ENCODE measurements at regions not wholly inside any gene's neighbourhood (a gene's known extent, or its start where the extent isn't known, plus 50 kb on each side); places are given as distances from the start of the nearest gene placed in this dataset.
"Not testable (repeated sequence)": the region's sequence is repeated elsewhere in the genome, so short reads cannot be mapped to it uniquely, and the experiment has no call there.

DNA sequence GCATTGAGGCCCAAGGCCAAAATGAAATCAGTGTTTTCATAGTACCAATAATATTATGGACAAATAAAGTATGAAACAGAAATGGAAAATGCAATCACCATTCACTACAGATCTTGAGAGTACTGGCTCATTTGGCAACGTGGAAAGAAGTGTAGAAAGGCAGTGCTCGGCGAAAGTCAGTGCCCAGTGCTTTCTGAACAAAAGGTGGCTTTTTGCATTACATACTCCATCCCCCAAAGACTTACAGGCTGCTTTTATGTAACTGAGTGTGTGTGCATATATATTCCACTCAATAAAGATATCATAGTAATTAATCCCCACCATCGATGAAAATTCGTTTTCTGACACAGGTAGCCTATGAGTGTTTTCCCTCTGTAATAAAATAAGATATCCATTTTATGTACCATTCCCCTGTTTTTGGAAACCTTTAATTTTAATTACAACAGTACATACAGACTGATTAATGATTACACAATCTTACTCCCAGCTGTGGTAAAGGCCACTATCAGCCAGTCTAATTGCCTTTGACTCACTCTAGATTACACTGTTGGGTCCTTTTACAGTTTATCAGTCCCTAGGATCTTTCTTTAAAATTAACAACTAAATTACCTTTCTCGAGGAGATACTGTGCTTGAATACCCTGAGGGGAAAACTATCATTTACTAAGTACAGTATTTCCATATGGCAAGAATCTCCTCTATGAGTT, 65.9 kb downstream of the MAD2L1 start:
- Histone ChIP-seq H3K27me3 (ENCODE audit: insufficient read depth, low read depth) (no peaks in the 10 kb centered on the region), H3K9ac (no peak overlapping the region), H4K20me1 (ENCODE audit: insufficient read depth) (no peaks in the 10 kb centered on the region), H3K36me3 (ENCODE audit: insufficient read depth) (no peaks in the 10 kb centered on the region), H3K4me1 (ENCODE audit: low read depth, poor library complexity, severe bottlenecking) (no peaks in the 10 kb centered on the region), H3K79me2 (ENCODE audit: insufficient read depth, low read depth) (no peaks in the 10 kb centered on the region), H2AFZ (ENCODE audit: low read depth) (no peak overlapping the region), H3K27ac (no peak overlapping the region), H3K4me2 (no peak overlapping the region), H3K4me3 (IDR thresholded peaks at IDR 0.05; ENCODE audit: insufficient read depth, low read depth, low read length) (no peak overlapping the region)
- TF ChIP-seq CTCF (conservative IDR thresholded peaks at IDR 0.05; ENCODE audit: low read depth, low read length): no peak

DNA sequence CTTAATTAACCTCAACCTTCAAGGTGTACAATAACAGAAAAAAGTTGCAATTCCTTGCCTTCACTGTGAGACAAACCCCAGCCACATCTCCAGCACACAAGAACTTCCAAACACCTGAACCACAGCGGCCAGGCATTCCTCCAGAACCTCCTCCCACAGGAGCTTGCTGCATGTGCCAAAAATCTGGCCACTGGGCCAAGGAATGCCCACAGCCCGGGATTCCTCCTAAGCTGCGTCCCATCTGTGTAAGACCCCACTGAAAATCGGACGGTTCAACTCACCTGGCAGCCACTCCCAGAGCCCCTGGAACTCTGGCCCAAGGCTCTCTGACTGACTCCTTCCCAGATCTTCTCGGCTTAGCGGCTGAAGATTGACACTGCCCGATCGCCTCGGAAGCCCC, 70.6 kb downstream of the MAD2L1 start:
- not testable (repeated sequence) for H3K4me2 ChIP-seq; H4K20me1 ChIP-seq (ENCODE audit: insufficient read depth)

GRCh38 chr4:119984996-119985395, 81.7 kb downstream of the MAD2L1 start:
- Histone ChIP-seq H3K4me1 (ENCODE audit: low read depth, poor library complexity, severe bottlenecking) (no peaks in the 10 kb centered on the region), H3K27me3 (ENCODE audit: insufficient read depth, low read depth) (no peaks in the 10 kb centered on the region), H4K20me1 (ENCODE audit: insufficient read depth) (no peaks in the 10 kb centered on the region), H3K4me3 (IDR thresholded peaks at IDR 0.05; ENCODE audit: insufficient read depth, low read depth, low read length) (no peak overlapping the region), H3K27ac (no peak overlapping the region), H3K36me3 (ENCODE audit: insufficient read depth) (no peaks in the 10 kb centered on the region), H3K4me2 (no peak overlapping the region), H3K9ac (no peak overlapping the region), H3K79me2 (ENCODE audit: insufficient read depth, low read depth) (no peaks in the 10 kb centered on the region), H2AFZ (ENCODE audit: low read depth) (no peak overlapping the region)
- no peak for TF ChIP-seq CTCF (conservative IDR thresholded peaks at IDR 0.05; ENCODE audit: low read depth, low read length)

More for the DNA sequence above, 70.6 kb downstream of the MAD2L1 start:
- not testable (repeated sequence) for H3K27ac ChIP-seq; H2AFZ ChIP-seq (ENCODE audit: low read depth); H3K4me1 ChIP-seq (ENCODE audit: low read depth, poor library complexity, severe bottlenecking); H3K36me3 ChIP-seq (ENCODE audit: insufficient read depth); H3K27me3 ChIP-seq (ENCODE audit: insufficient read depth, low read depth); H3K4me3 ChIP-seq (IDR thresholded peaks at IDR 0.05; ENCODE audit: insufficient read depth, low read depth, low read length); H3K9ac ChIP-seq; H3K79me2 ChIP-seq (ENCODE audit: insufficient read depth, low read depth)

- no peak overlapping the region for H2AFZ ChIP-seq (ENCODE audit: low read depth)
- no peaks in the 10 kb centered on the region for H3K36me3 ChIP-seq (ENCODE audit: insufficient read depth)
- no peak overlapping the region for H3K27ac ChIP-seq
- no peaks in the 10 kb centered on the region for H4K20me1 ChIP-seq (ENCODE audit: insufficient read depth)
- H3K4me1 ChIP-seq (ENCODE audit: low read depth, poor library complexity, severe bottlenecking): no peaks in the 10 kb centered on the region
- no peak overlapping the region for H3K4me3 ChIP-seq (IDR thresholded peaks at IDR 0.05; ENCODE audit: insufficient read depth, low read depth, low read length)
- no peaks in the 10 kb centered on the region for H3K79me2 ChIP-seq (ENCODE audit: insufficient read depth, low read depth)
- no peak overlapping the region for H3K4me2 ChIP-seq
- no peak overlapping the region for H3K9ac ChIP-seq
- no peaks in the 10 kb centered on the region for H3K27me3 ChIP-seq (ENCODE audit: insufficient read depth, low read depth)
- no peak for TF ChIP-seq CTCF (conservative IDR thresholded peaks at IDR 0.05; ENCODE audit: low read depth, low read length)
Measured at GRCh38 chr4:119982756-119983155, 83.9 kb downstream of the MAD2L1 start.

DNA sequence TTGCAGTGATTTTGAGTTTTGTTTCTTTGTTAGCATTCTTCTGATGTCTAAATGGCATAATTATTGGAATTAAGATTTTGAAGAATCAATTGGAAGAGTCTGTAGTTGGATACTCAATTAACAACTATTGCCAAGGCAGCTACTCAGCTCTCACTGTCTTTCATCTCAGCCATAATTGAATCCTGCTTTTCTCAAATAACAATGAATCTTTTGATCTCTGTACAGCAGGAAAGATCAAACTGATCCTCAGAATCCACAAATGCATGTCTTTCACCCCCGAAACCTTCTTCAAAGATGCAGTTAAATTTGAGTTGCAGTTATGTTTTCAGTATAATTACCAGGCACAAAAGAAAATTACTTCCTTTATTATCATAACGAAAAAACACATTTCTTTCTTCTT, 86.2 kb downstream of the MAD2L1 start:
- Histone ChIP-seq H3K4me3 (IDR thresholded peaks at IDR 0.05; ENCODE audit: insufficient read depth, low read depth, low read length) (no peak overlapping the region), H3K79me2 (ENCODE audit: insufficient read depth, low read depth) (no peaks in the 10 kb centered on the region), H3K27me3 (ENCODE audit: insufficient read depth, low read depth) (no peaks in the 10 kb centered on the region), H2AFZ (ENCODE audit: low read depth) (no peak overlapping the region), H3K27ac (no peak overlapping the region), H3K4me2 (no peak overlapping the region), H3K36me3 (ENCODE audit: insufficient read depth) (no peaks in the 10 kb centered on the region), H3K9ac (no peak overlapping the region), H4K20me1 (ENCODE audit: insufficient read depth) (no peaks in the 10 kb centered on the region), H3K4me1 (ENCODE audit: low read depth, poor library complexity, severe bottlenecking) (no peaks in the 10 kb centered on the region)
- TF ChIP-seq CTCF (conservative IDR thresholded peaks at IDR 0.05; ENCODE audit: low read depth, low read length): no peak
